HG03571 (cell line): ENCODE measurements at regions not wholly inside any gene's neighbourhood (a gene's known extent, or its start where the extent isn't known, plus 50 kb on each side); places are given as distances from the start of the nearest gene placed in this dataset.

Source experiments
- ATAC-seq: cut with Tn5 transposase; IDR thresholded peaks from one replicate; pipeline ENCODE4 v1.9.1; 2021; ENCODE audit not compliant: unreplicated experiment

GRCh38 chr5:73267766-73268435, 94.9 kb downstream of the TMEM174 start:
- ATAC-seq: no peak

- ATAC-seq: no peak
Observed at GRCh38 chr5:73266925-73267765, 94.2 kb downstream of the TMEM174 start.

- no peak for ATAC-seq
Observed at GRCh38 chr5:73266176-73266738, 93.3 kb downstream of the TMEM174 start.

GRCh38 chr5:73265641-73266040, 92.6 kb downstream of the TMEM174 start:
- ATAC-seq: no peak

- no peak for ATAC-seq
Observed at GRCh38 chr5:73264631-73265030, 91.6 kb downstream of the TMEM174 start.

GRCh38 chr5:73263001-73263710, 90.2 kb downstream of the TMEM174 start:
- ATAC-seq: no peak

- ATAC-seq: no peak
Observed at GRCh38 chr5:73256862-73257261, 83.9 kb downstream of the TMEM174 start.

GRCh38 chr5:73256462-73256861, 83.5 kb downstream of the TMEM174 start:
- ATAC-seq: no peak

- no peak for ATAC-seq
Observed at GRCh38 chr5:73256012-73256411, 83.0 kb downstream of the TMEM174 start.

GRCh38 chr5:73254642-73255041, 81.6 kb downstream of the TMEM174 start:
- no peak for ATAC-seq

GRCh38 chr5:73253047-73253660, 80.2 kb downstream of the TMEM174 start:
- no peak for ATAC-seq

GRCh38 chr5:73250645-73251044, 77.7 kb downstream of the TMEM174 start:
- ATAC-seq: no peak

GRCh38 chr5:73242735-73243134, 69.7 kb downstream of the TMEM174 start:
- no peak for ATAC-seq

- ATAC-seq: no peak
Observed at GRCh38 chr5:73238873-73239272, 65.9 kb downstream of the TMEM174 start.

- no peak for ATAC-seq
Observed at GRCh38 chr5:73236541-73237128, 63.6 kb downstream of the TMEM174 start.

GRCh38 chr5:73234204-73234555, 61.2 kb downstream of the TMEM174 start:
- ATAC-seq: no peak

- no peak for ATAC-seq
Observed at GRCh38 chr5:73233461-73234203, 60.6 kb downstream of the TMEM174 start.

- no peak for ATAC-seq
Observed at GRCh38 chr5:73233053-73233460, 60.1 kb downstream of the TMEM174 start.

- ATAC-seq: no peak
Observed at GRCh38 chr5:73232266-73233041, 59.5 kb downstream of the TMEM174 start.
